ENCODE measurements at regions not wholly inside any gene's neighbourhood (a gene's known extent, or its start where the extent isn't known, plus 50 kb on each side); places are given as distances from the start of the nearest gene placed in this dataset.
"Not testable (repeated sequence)": the region's sequence is repeated elsewhere in the genome, so short reads cannot be mapped to it uniquely, and the experiment has no call there.

GRCh38 chr7:68840991-68841390 lies 757.3 kb upstream of the AUTS2 start:
- no peak for DNase-seq (ENCODE audit: low spot score)

DNA sequence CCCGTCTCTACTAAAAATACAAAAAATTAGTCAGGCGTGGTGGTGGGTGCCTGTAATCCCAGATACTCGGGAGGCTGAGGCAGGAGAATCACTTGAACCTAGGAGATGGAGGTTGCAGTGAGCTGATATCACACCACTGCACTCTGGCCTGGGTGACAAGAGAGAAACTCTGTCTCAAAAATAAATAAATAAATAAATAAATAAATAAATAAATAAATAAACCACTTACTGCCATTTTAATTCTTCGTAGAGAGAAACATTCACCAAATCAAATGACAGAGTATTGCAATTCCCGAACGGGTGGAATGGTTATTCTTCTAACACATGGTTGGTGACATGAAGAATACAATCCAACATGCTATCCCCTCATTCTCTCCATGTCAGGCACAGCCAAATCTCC lies 754.3 kb upstream of the AUTS2 start:
- DNase-seq (ENCODE audit: low spot score), result not testable (repeated sequence)

- DNase-seq (ENCODE audit: low spot score), result no peak
These were observed 751.4 kb upstream of the AUTS2 start for GRCh38 chr7:68846811-68847325.

GRCh38 chr7:68853254-68853653 lies 745.0 kb upstream of the AUTS2 start:
- DNase-seq (ENCODE audit: low spot score), result no peak

DNA sequence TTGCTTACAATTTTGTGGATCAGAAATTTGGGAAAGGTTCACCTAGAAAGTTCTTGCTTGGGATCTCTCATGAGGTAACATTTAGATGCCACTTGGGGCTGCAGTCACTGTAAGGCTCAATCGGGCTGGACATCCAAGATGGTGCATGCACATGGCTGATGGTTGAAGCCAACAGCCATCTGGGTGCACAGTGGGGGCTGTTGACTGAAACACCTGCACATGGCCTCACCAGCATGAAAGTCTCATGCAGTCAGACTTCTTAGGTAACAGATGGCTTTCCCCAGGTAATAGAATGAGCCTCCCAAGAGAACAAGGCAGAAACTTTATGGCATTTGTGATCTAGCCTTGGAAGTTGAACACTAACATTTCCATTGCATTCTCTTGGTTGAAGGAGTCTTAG lies 740.7 kb upstream of the AUTS2 start:
- DNase-seq (ENCODE audit: low spot score), result no peak

DNA sequence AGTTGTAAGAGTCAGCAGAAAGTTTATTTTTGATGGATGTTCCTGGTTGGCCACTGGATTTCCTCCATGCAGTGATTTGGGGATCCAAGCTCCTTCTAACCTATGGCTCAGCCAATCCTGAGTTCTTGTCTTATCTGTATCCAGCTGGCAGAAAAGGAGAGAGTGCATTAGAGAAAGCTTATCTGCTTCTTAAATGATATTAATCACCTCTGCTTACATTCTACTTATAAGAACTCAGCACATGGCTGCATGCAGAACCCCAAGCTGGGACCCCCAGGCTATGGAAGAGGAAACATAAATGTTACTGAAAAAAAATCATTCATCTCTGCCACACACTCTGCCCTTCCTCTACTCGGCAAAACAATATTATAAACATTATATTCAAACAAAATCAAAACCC lies 739.8 kb upstream of the AUTS2 start:
- DNase-seq (ENCODE audit: low spot score), result no peak

DNA sequence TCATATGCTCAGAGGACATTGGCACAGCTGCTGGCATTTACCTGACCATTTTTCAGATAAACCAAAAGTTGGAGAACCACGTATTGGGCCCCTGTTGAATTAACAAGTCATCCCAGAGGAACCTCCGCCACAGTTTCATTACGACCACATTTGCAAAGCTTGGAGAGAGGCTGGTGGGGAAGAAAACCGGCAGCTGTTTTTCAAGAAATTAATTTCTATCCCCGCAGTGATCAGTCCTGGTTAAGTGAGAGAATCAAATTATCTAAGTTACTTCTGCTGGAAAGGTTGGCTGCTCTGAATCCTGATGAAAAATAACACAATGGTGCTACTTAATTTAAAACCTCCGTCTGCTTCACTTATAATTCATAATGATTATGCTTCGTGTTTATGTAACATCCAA lies 737.1 kb upstream of the AUTS2 start:
- DNase-seq (ENCODE audit: low spot score), result no peak

GRCh38 chr7:68862261-68862660 lies 736.0 kb upstream of the AUTS2 start:
- DNase-seq (ENCODE audit: low spot score), result no peak

GRCh38 chr7:68862736-68863135 lies 735.5 kb upstream of the AUTS2 start:
- DNase-seq (ENCODE audit: low spot score), result no peak

DNA sequence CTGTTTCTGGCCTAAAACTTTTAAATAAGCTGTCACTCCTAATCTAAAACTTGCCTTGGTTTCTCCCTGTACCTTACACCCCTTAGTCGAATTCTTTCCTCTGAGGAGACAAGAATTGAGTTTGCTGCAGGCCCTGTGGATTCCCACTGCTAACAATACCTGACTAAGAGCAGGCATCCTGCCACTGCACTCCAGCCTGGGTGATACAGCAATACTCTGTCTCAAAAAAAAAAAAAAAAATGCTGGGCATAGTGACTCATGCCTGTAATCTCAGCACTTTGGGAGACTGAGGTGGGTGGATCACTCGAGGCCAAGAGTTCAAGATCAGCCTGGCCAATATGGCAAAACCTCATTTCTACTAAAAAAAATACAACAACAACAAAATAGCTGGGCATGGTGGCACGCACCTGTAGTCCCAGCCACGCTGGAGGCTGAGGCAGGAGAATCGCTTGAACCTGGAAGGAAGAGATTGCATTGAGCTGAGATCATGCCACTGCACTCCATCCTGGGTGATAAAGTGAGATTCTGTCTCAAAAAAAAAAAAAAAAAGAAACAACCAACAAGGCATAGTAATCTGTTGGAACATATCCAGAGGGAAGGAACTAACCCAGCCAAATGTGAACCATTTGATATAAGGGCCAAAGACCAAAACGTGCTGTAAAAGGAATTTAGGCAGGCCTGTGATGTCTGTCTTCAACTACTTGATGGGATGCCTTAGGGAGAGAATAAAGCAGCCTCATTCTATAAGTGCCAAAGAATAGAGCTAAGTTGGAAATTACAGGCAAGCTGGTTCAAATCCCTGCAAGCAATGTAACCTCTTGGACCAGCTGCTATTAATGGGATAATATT lies 732.7 kb upstream of the AUTS2 start:
- no peak for DNase-seq (ENCODE audit: low spot score)

GRCh38 chr7:68866200-68866570 lies 732.1 kb upstream of the AUTS2 start:
- DNase-seq (ENCODE audit: low spot score), result no peak

- not testable (repeated sequence) for DNase-seq (ENCODE audit: low spot score)
These were observed 731.6 kb upstream of the AUTS2 start for GRCh38 chr7:68866721-68867120.

- DNase-seq (ENCODE audit: low spot score), result peak; percentile 11
These were observed 729.3 kb upstream of the AUTS2 start for GRCh38 chr7:68868978-68869377.

- DNase-seq (ENCODE audit: low spot score), result no peak
These were observed 724.7 kb upstream of the AUTS2 start for GRCh38 chr7:68873616-68874015.

DNA sequence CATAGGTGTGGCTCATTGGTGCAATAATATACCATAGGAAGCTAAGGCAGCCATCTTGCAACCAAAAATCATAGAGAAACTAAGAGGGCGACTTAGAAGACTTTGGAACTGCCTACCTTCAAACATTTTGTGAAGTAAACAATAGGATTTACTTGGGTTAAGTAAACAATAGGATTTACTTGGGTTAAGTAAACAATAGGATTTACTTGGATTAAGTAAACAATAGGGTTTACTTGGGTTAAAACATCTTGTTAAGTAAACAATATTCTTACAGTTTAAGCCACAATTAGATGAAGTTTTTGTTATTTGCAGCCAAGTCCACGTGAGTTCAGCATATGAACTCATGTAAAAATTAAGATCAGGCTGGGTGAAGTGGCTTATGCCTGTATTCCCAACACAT lies 722.4 kb upstream of the AUTS2 start:
- no peak for DNase-seq (ENCODE audit: low spot score)

GRCh38 chr7:68887116-68887515 lies 711.2 kb upstream of the AUTS2 start:
- not testable (repeated sequence) for DNase-seq (ENCODE audit: low spot score)

GRCh38 chr7:68888971-68889385 lies 709.3 kb upstream of the AUTS2 start:
- DNase-seq (ENCODE audit: low spot score), result no peak

- DNase-seq (ENCODE audit: low spot score), result no peak
These were observed 706.0 kb upstream of the AUTS2 start for GRCh38 chr7:68892236-68892635.

DNA sequence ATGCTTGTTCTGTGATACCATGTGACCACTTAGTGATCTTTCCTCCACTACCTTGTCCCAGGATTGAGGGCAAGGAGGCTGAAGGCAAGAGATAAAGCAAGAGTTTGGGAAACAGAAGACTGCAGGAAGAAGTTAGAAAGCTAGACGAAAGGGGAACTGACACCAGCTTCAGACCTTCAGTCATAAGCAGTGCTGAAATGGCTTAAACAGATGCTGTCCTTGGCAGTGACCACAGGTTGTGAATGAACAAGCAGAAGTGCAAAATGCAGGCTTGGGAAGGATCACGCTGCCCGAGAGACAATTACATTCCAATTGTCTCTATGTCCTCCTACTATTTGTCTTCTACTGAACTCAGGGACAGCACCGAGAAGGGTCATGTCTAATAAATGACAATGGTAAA lies 704.9 kb upstream of the AUTS2 start:
- DNase-seq (ENCODE audit: low spot score), result no peak

- not testable (repeated sequence) for DNase-seq (ENCODE audit: low spot score)
These were observed 699.1 kb upstream of the AUTS2 start for GRCh38 chr7:68899156-68899555.

- no peak for DNase-seq (ENCODE audit: low spot score)
These were observed 698.2 kb upstream of the AUTS2 start for GRCh38 chr7:68900096-68900495.

GRCh38 chr7:68904630-68905029 lies 693.6 kb upstream of the AUTS2 start:
- DNase-seq (ENCODE audit: low spot score), result no peak

DNA sequence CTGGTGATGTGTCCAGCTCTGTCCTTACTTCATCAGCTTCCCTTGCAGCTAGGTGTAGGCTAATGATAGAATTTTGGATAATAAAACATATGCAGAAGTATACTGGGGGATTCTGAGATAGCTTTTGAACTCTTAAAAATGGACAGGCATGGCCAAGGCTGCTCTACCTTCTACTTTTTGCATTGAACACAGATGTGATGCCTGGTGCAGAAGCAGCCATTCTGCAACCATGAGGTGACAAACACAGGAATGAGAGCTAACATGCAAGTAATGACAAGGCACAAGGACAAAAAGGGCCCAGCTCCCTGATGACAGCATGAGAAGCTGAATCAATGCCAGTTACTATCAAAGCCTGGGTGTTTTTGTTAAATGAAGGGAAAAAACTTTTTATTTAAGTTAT lies 686.5 kb upstream of the AUTS2 start:
- no peak for DNase-seq (ENCODE audit: low spot score)

DNA sequence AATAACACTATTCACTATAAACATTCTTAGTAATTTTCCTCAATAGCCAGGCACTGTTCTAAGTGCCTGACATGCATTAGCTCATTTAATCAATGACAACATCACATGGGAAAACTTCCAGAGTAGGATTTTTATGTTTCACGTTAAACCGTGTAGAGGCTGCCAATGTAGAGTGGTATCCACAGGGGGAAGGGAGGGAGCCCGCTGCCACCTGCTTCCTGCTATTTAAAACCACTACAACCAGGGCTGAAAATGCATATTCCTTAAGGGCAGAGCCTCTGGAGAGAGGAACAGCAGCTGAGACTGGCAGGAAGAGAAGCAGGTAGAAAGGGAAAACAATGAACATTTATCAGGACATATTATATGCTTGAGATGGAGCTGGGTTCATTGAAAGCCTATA lies 684.3 kb upstream of the AUTS2 start:
- no peak for DNase-seq (ENCODE audit: low spot score)

Measured in globus pallidus (tissue), 1 donor.